Endothelial cell of umbilical vein (primary cell): ENCODE measurements at regions not wholly inside any gene's neighbourhood (a gene's known extent, or its start where the extent isn't known, plus 50 kb on each side); places are given as distances from the start of the nearest gene placed in this dataset.

Source experiments
- BruUV-seq: library from RNA; stranded (reverse); fragments of 400-500 nt; replicated peaks from 2 replicates; lab custom pipeline; 2021; lab: Mats Ljungman, UMichigan
- CTCF ChIA-PET: fragments of 300-600, 350-600 bp; sonication (Branson Sonifier 250); formaldehyde crosslinking; loops from one replicate; lab custom pipeline; 2021; ENCODE audit warnings: antibody characterized with exemption, inconsistent platforms; lab: Charles Lee
- POLR2A ChIA-PET: fragments of 300-600, 350-600 bp; sonication (Branson Sonifier 250); formaldehyde crosslinking; loops from one replicate; lab custom pipeline; 2021; ENCODE audit warnings: antibody characterized with exemption, inconsistent platforms; lab: Charles Lee
- DNase-seq: peaks from one replicate; pipeline ENCODE4 v3.0.0-alpha.2; 2011; ENCODE audit warnings: low read depth, low spot score
- FAIRE-seq: peaks from 2 replicates; lab custom pipeline; 2011; peaks lifted over from hg19 to GRCh38; lab: Jason Lieb, UNC
- H2AFZ ChIP-seq: 2 replicates; pipeline ENCODE4 v1.6.0; 2012; ENCODE audit warnings: low read depth, low read length, control low read depth, inconsistent platforms
- H3K27ac ChIP-seq: 2 replicates; pipeline ENCODE4 v1.5.1; 2011; ENCODE audit warnings: low read depth, mild to moderate bottlenecking, control low read depth, low read length, moderate library complexity; ENCODE audit not compliant: insufficient read depth
- H3K27me3 ChIP-seq, 2 experiments: 2 replicates each; pipeline versions ENCODE4 v1.6.0 to v1.6.1; 2011; ENCODE audit warnings: low read length in 2 of 2, mixed read lengths in 1 of 2; ENCODE audit not compliant: control insufficient read depth in 2 of 2, insufficient read depth in 2 of 2
- H3K36me3 ChIP-seq, 2 experiments: 2 replicates in 1 of 2; 3 replicates in 1 of 2; pipeline ENCODE4 v1.5.1; 2011; ENCODE audit warnings: low read length in 2 of 2, mild to moderate bottlenecking in 1 of 2, moderate library complexity in 1 of 2; ENCODE audit not compliant: control insufficient read depth in 2 of 2, insufficient read depth in 2 of 2; ENCODE audit errors: extremely low read depth in 1 of 2
- H3K4me1 ChIP-seq: 3 replicates; pipeline ENCODE4 v1.5.1; 2011; ENCODE audit warnings: mild to moderate bottlenecking, low read length; ENCODE audit not compliant: control insufficient read depth, insufficient read depth; ENCODE audit errors: extremely low read depth
- H3K4me2 ChIP-seq: 2 replicates; pipeline ENCODE4 v1.6.1; 2011; ENCODE audit warnings: low read length, control low read depth, mixed read lengths; ENCODE audit not compliant: insufficient read depth
- H3K4me3 ChIP-seq, 3 experiments: fragments of 200-600 bp in 1 of 3; sonication (generic), shearing (Covaris generic) in 1 of 3; replicated peaks in 1 of 3; 2 replicates each; pipeline ENCODE4 v1.5.1; 2011 to 2016; ENCODE audit warnings: control low read depth in 3 of 3, low read length in 3 of 3, mild to moderate bottlenecking in 2 of 3, inconsistent platforms in 1 of 3, low read depth in 1 of 3, moderate library complexity in 1 of 3; ENCODE audit not compliant: insufficient read depth in 1 of 3
- H3K79me2 ChIP-seq: 2 replicates; pipeline ENCODE4 v1.6.0; 2012; ENCODE audit warnings: low read length, inconsistent platforms; ENCODE audit not compliant: control insufficient read depth, insufficient read depth
- H3K9ac ChIP-seq: replicated peaks from 2 replicates; pipeline ENCODE3; 2011; ENCODE audit warnings: low read length, control low read depth; ENCODE audit not compliant: insufficient read depth; ENCODE audit errors: extremely low read depth
- H3K9me1 ChIP-seq: replicated peaks from 3 replicates; pipeline ENCODE4 v1.6.0; 2011; ENCODE audit warnings: mild to moderate bottlenecking, low read length; ENCODE audit not compliant: control insufficient read depth, insufficient read depth; ENCODE audit errors: extremely low read depth
- H3K9me3 ChIP-seq: replicated peaks from 2 replicates; pipeline ENCODE4 v1.5.1; 2012; ENCODE audit warnings: low read length, inconsistent platforms; ENCODE audit not compliant: control insufficient read depth, insufficient read depth
- H4K20me1 ChIP-seq: replicated peaks from 2 replicates; pipeline ENCODE3; 2011; ENCODE audit warnings: mild to moderate bottlenecking, low read length; ENCODE audit not compliant: control insufficient read depth, insufficient read depth; ENCODE audit errors: extremely low read depth
- EZH2 ChIP-seq: IDR thresholded peaks from 2 replicates; pipeline ENCODE4 v1.6.1; 2012; ENCODE audit warnings: borderline replicate concordance, low read depth, mild to moderate bottlenecking, moderate library complexity, low read length, inconsistent platforms; ENCODE audit not compliant: severe bottlenecking
- FOS ChIP-seq: IDR thresholded peaks from 2 replicates; pipeline ENCODE4 v1.6.1; 2011; ENCODE audit warnings: mild to moderate bottlenecking, low read length, moderate library complexity, borderline replicate concordance; ENCODE audit not compliant: insufficient read depth
- GATA2 ChIP-seq: IDR thresholded peaks from 2 replicates; pipeline ENCODE4 v1.7.0; 2011; ENCODE audit warnings: low read depth, mild to moderate bottlenecking, moderate library complexity, mixed read lengths, low read length; ENCODE audit not compliant: insufficient read length, insufficient read depth
- JUN ChIP-seq: IDR thresholded peaks from 2 replicates; pipeline ENCODE4 v1.6.1; 2011; ENCODE audit warnings: borderline replicate concordance, low read depth; ENCODE audit not compliant: insufficient read length, insufficient read depth
- MYC ChIP-seq: IDR thresholded peaks from one replicate; pipeline ENCODE4 v1.6.1; 2011; ENCODE audit warnings: mild to moderate bottlenecking, low read depth, low read length
- POLR2A ChIP-seq: IDR thresholded peaks from 2 replicates; pipeline ENCODE4 v1.6.1; 2012; ENCODE audit warnings: low read depth, mild to moderate bottlenecking, control low read depth, low read length
- POLR2AphosphoS5 ChIP-seq: IDR thresholded peaks from 2 replicates; pipeline ENCODE4 v1.6.1; 2012; ENCODE audit warnings: low read depth, mild to moderate bottlenecking, control low read depth, low read length, moderate library complexity; ENCODE audit not compliant: insufficient read depth
- dilution Hi-C: fragments of 300-500 bp; cut with MboI; formaldehyde crosslinking; loops from one replicate; pipeline ENCODE4 v1.15.0; 2019; ENCODE audit warnings: low sequenced_read_pairs; ENCODE audit not compliant: extremely low pct_ligation_motif_present
- intact Hi-C: fragments of 100-400 bp; cut with micrococcal nuclease; formaldehyde crosslinking; loops from one replicate; pipeline ENCODE4 v1.10.0; 2022
- TF ChIP-seq, protein P1 (sequence below), 2 donors: IDR thresholded peaks; 1 replicate in 1 of 2; 2 replicates in 1 of 2; pipeline ENCODE4 v1.5.1; 2011; ENCODE audit warnings: low read length in 2 of 2, mild to moderate bottlenecking in 2 of 2, moderate library complexity in 2 of 2, control low read depth in 1 of 2, inconsistent platforms in 1 of 2, low read depth in 1 of 2; ENCODE audit not compliant: insufficient read depth in 1 of 2; ENCODE audit errors: extremely low read depth in 1 of 2
- TF ChIP-seq, protein P2 (sequence below): IDR thresholded peaks from 2 replicates; pipeline ENCODE4 v1.6.1; 2011; ENCODE audit not compliant: insufficient read depth, insufficient read length

DNA sequence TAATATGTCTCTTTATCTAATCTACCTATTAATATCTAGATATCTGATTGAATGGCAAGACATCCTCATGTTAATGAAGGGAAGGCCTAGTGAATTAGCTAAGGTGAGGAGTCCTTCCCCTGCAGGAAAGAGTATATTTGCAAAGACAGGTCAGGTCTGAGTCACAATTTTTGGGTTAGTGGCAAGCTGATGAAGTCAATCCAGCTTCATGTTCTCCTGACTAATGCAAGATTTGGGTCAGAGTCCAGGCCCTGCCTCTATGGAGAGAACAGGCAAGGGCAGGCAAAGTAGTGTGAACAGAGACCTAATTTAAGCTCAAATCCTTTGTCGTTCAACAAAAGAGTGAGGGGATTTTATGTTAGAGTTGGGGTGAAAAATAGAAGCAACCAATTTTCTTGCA lies 496.7 kb downstream of the BMP2 start:
- ChIA-PET POLR2A (no interaction called here), CTCF (interaction anchor here (1.0 to 1.5 kb wide), 2 partner anchors 10 to 15 kb away, joined by 3 read pairs; no protein-coding TSS in a partner anchor)
- Histone ChIP-seq H3K4me2 (no peak overlapping the region), H3K4me3 (no peak overlapping the region), H2AFZ (no peak overlapping the region), H3K9me1 (no peaks in the 10 kb centered on the region), H3K79me2 (no peaks in the 10 kb centered on the region), H4K20me1 (no peaks in the 10 kb centered on the region), H3K27me3 (no peaks in the 10 kb centered on the region), H3K9me3 (no peaks in the 10 kb centered on the region), H3K36me3 (no peaks in the 10 kb centered on the region), H3K9ac (no peak overlapping the region), H3K27ac (no peak overlapping the region), H3K4me1 (no peaks in the 10 kb centered on the region)
- no TSS peak for BruUV-seq
- intact Hi-C loops, result no loop called here
- no peak for DNase-seq
- dilution Hi-C loops, result no loop called here
- TF ChIP-seq FOS (no peak), GATA2 (no peak), EZH2 (no peak), JUN (no peak), MYC (no peak), POLR2A (no peak), POLR2AphosphoS5 (no peak)
- TF ChIP-seq, protein P1, sequence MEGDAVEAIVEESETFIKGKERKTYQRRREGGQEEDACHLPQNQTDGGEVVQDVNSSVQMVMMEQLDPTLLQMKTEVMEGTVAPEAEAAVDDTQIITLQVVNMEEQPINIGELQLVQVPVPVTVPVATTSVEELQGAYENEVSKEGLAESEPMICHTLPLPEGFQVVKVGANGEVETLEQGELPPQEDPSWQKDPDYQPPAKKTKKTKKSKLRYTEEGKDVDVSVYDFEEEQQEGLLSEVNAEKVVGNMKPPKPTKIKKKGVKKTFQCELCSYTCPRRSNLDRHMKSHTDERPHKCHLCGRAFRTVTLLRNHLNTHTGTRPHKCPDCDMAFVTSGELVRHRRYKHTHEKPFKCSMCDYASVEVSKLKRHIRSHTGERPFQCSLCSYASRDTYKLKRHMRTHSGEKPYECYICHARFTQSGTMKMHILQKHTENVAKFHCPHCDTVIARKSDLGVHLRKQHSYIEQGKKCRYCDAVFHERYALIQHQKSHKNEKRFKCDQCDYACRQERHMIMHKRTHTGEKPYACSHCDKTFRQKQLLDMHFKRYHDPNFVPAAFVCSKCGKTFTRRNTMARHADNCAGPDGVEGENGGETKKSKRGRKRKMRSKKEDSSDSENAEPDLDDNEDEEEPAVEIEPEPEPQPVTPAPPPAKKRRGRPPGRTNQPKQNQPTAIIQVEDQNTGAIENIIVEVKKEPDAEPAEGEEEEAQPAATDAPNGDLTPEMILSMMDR (IDR thresholded peaks at IDR 0.05; ENCODE audit: extremely low read depth in 1 of 2, insufficient read depth in 1 of 2, low read depth in 1 of 2, low read length in 2 of 2), result no peak
- TF ChIP-seq, protein P2, sequence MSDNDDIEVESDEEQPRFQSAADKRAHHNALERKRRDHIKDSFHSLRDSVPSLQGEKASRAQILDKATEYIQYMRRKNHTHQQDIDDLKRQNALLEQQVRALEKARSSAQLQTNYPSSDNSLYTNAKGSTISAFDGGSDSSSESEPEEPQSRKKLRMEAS, result no peak
- FAIRE-seq, result no peak
